Endothelial cell of umbilical vein (primary cell): ENCODE measurements at regions not wholly inside any gene's neighbourhood (a gene's known extent, or its start where the extent isn't known, plus 50 kb on each side); places are given as distances from the start of the nearest gene placed in this dataset.

Experiments
- BruUV-seq: library from RNA; stranded (reverse); fragments of 400-500 nt; replicated peaks from 2 replicates; lab custom pipeline; 2021; lab: Mats Ljungman, UMichigan
- CTCF ChIA-PET: fragments of 300-600, 350-600 bp; sonication (Branson Sonifier 250); formaldehyde crosslinking; loops from one replicate; lab custom pipeline; 2021; ENCODE audit warnings: antibody characterized with exemption, inconsistent platforms; lab: Charles Lee
- POLR2A ChIA-PET: fragments of 300-600, 350-600 bp; sonication (Branson Sonifier 250); formaldehyde crosslinking; loops from one replicate; lab custom pipeline; 2021; ENCODE audit warnings: antibody characterized with exemption, inconsistent platforms; lab: Charles Lee
- DNase-seq: peaks from one replicate; pipeline ENCODE4 v3.0.0-alpha.2; 2011; ENCODE audit warnings: low read depth, low spot score
- FAIRE-seq: peaks from 2 replicates; lab custom pipeline; 2011; peaks lifted over from hg19 to GRCh38; lab: Jason Lieb, UNC
- H2AFZ ChIP-seq: 2 replicates; pipeline ENCODE4 v1.6.0; 2012; ENCODE audit warnings: low read depth, low read length, control low read depth, inconsistent platforms
- H3K27ac ChIP-seq: 2 replicates; pipeline ENCODE4 v1.5.1; 2011; ENCODE audit warnings: low read depth, mild to moderate bottlenecking, control low read depth, low read length, moderate library complexity; ENCODE audit not compliant: insufficient read depth
- H3K27me3 ChIP-seq, 2 experiments: 2 replicates each; pipeline versions ENCODE4 v1.6.0 to v1.6.1; 2011; ENCODE audit warnings: low read length in 2 of 2, mixed read lengths in 1 of 2; ENCODE audit not compliant: control insufficient read depth in 2 of 2, insufficient read depth in 2 of 2
- H3K36me3 ChIP-seq, 2 experiments: 2 replicates in 1 of 2; 3 replicates in 1 of 2; pipeline ENCODE4 v1.5.1; 2011; ENCODE audit warnings: low read length in 2 of 2, mild to moderate bottlenecking in 1 of 2, moderate library complexity in 1 of 2; ENCODE audit not compliant: control insufficient read depth in 2 of 2, insufficient read depth in 2 of 2; ENCODE audit errors: extremely low read depth in 1 of 2
- H3K4me1 ChIP-seq: 3 replicates; pipeline ENCODE4 v1.5.1; 2011; ENCODE audit warnings: mild to moderate bottlenecking, low read length; ENCODE audit not compliant: control insufficient read depth, insufficient read depth; ENCODE audit errors: extremely low read depth
- H3K4me2 ChIP-seq: 2 replicates; pipeline ENCODE4 v1.6.1; 2011; ENCODE audit warnings: low read length, control low read depth, mixed read lengths; ENCODE audit not compliant: insufficient read depth
- H3K4me3 ChIP-seq, 3 experiments: fragments of 200-600 bp in 1 of 3; sonication (generic), shearing (Covaris generic) in 1 of 3; replicated peaks in 1 of 3; 2 replicates each; pipeline ENCODE4 v1.5.1; 2011 to 2016; ENCODE audit warnings: control low read depth in 3 of 3, low read length in 3 of 3, mild to moderate bottlenecking in 2 of 3, inconsistent platforms in 1 of 3, low read depth in 1 of 3, moderate library complexity in 1 of 3; ENCODE audit not compliant: insufficient read depth in 1 of 3
- H3K79me2 ChIP-seq: 2 replicates; pipeline ENCODE4 v1.6.0; 2012; ENCODE audit warnings: low read length, inconsistent platforms; ENCODE audit not compliant: control insufficient read depth, insufficient read depth
- H3K9ac ChIP-seq: replicated peaks from 2 replicates; pipeline ENCODE3; 2011; ENCODE audit warnings: low read length, control low read depth; ENCODE audit not compliant: insufficient read depth; ENCODE audit errors: extremely low read depth
- H3K9me1 ChIP-seq: replicated peaks from 3 replicates; pipeline ENCODE4 v1.6.0; 2011; ENCODE audit warnings: mild to moderate bottlenecking, low read length; ENCODE audit not compliant: control insufficient read depth, insufficient read depth; ENCODE audit errors: extremely low read depth
- H3K9me3 ChIP-seq: replicated peaks from 2 replicates; pipeline ENCODE4 v1.5.1; 2012; ENCODE audit warnings: low read length, inconsistent platforms; ENCODE audit not compliant: control insufficient read depth, insufficient read depth
- H4K20me1 ChIP-seq: replicated peaks from 2 replicates; pipeline ENCODE3; 2011; ENCODE audit warnings: mild to moderate bottlenecking, low read length; ENCODE audit not compliant: control insufficient read depth, insufficient read depth; ENCODE audit errors: extremely low read depth
- CTCF ChIP-seq, 2 donors: IDR thresholded peaks; 1 replicate in 1 of 2; 2 replicates in 1 of 2; pipeline ENCODE4 v1.5.1; 2011; ENCODE audit warnings: low read length in 2 of 2, mild to moderate bottlenecking in 2 of 2, moderate library complexity in 2 of 2, control low read depth in 1 of 2, inconsistent platforms in 1 of 2, low read depth in 1 of 2; ENCODE audit not compliant: insufficient read depth in 1 of 2; ENCODE audit errors: extremely low read depth in 1 of 2
- EZH2 ChIP-seq: IDR thresholded peaks from 2 replicates; pipeline ENCODE4 v1.6.1; 2012; ENCODE audit warnings: borderline replicate concordance, low read depth, mild to moderate bottlenecking, moderate library complexity, low read length, inconsistent platforms; ENCODE audit not compliant: severe bottlenecking
- FOS ChIP-seq: IDR thresholded peaks from 2 replicates; pipeline ENCODE4 v1.6.1; 2011; ENCODE audit warnings: mild to moderate bottlenecking, low read length, moderate library complexity, borderline replicate concordance; ENCODE audit not compliant: insufficient read depth
- GATA2 ChIP-seq: IDR thresholded peaks from 2 replicates; pipeline ENCODE4 v1.7.0; 2011; ENCODE audit warnings: low read depth, mild to moderate bottlenecking, moderate library complexity, mixed read lengths, low read length; ENCODE audit not compliant: insufficient read length, insufficient read depth
- JUN ChIP-seq: IDR thresholded peaks from 2 replicates; pipeline ENCODE4 v1.6.1; 2011; ENCODE audit warnings: borderline replicate concordance, low read depth; ENCODE audit not compliant: insufficient read length, insufficient read depth
- MYC ChIP-seq: IDR thresholded peaks from one replicate; pipeline ENCODE4 v1.6.1; 2011; ENCODE audit warnings: mild to moderate bottlenecking, low read depth, low read length
- POLR2A ChIP-seq: IDR thresholded peaks from 2 replicates; pipeline ENCODE4 v1.6.1; 2012; ENCODE audit warnings: low read depth, mild to moderate bottlenecking, control low read depth, low read length
- POLR2AphosphoS5 ChIP-seq: IDR thresholded peaks from 2 replicates; pipeline ENCODE4 v1.6.1; 2012; ENCODE audit warnings: low read depth, mild to moderate bottlenecking, control low read depth, low read length, moderate library complexity; ENCODE audit not compliant: insufficient read depth
- dilution Hi-C: fragments of 300-500 bp; cut with MboI; formaldehyde crosslinking; loops from one replicate; pipeline ENCODE4 v1.15.0; 2019; ENCODE audit warnings: low sequenced_read_pairs; ENCODE audit not compliant: extremely low pct_ligation_motif_present
- intact Hi-C: fragments of 100-400 bp; cut with micrococcal nuclease; formaldehyde crosslinking; loops from one replicate; pipeline ENCODE4 v1.10.0; 2022

- dilution Hi-C loops (no loop called here), intact Hi-C loops (no loop called here)
- Histone ChIP-seq H3K79me2 (no peaks in the 10 kb centered on the region), H3K36me3 (no peaks in the 10 kb centered on the region), H3K27ac (no peak overlapping the region), H3K4me2 (no peak overlapping the region), H3K9me1 (no peaks in the 10 kb centered on the region), H2AFZ (no peak overlapping the region), H3K4me1 (no peaks in the 10 kb centered on the region), H3K4me3 (no peak overlapping the region), H4K20me1 (no peaks in the 10 kb centered on the region), H3K9me3 (no peaks in the 10 kb centered on the region), H3K27me3 (no peaks in the 10 kb centered on the region), H3K9ac (no peak overlapping the region)
- TF ChIP-seq EZH2: no peak
- no peak for TF ChIP-seq POLR2AphosphoS5
- TF ChIP-seq FOS: no peak
- TF ChIP-seq JUN: no peak
- no peak for TF ChIP-seq CTCF (IDR thresholded peaks at IDR 0.05; ENCODE audit: extremely low read depth in 1 of 2, insufficient read depth in 1 of 2, low read depth in 1 of 2, low read length in 2 of 2)
- no peak for TF ChIP-seq GATA2
- TF ChIP-seq MYC: no peak
- no peak for TF ChIP-seq POLR2A
- POLR2A ChIA-PET: no interaction called here
- no TSS peak for BruUV-seq
- CTCF ChIA-PET: no interaction called here
- FAIRE-seq (no peak), DNase-seq (no peak)
Measured at GRCh38 chr19:30119180-30119908, 177.3 kb downstream of the URI1 start.
